Nucleus accumbens (tissue), 56 donors: ENCODE measurements at regions not wholly inside any gene's neighbourhood (a gene's known extent, or its start where the extent isn't known, plus 50 kb on each side); places are given as distances from the start of the nearest gene placed in this dataset.
"Not testable (repeated sequence)": the region's sequence is repeated elsewhere in the genome, so short reads cannot be mapped to it uniquely, and the experiment has no call there.

Experiments used
- DNase-seq, 56 donors: peaks; one replicate each; lab custom pipeline; 2025; lab: John Stamatoyannopoulos, UW

- DNase-seq: no peak
These were observed 163.5 kb upstream of the IVNS1ABP start for GRCh38 chr1:185480545-185480944.

GRCh38 chr1:185479796-185480195 is 162.8 kb upstream of the IVNS1ABP start:
- DNase-seq: peak in 7 of 56 donors; percentile 1 to 23 (median 3)

GRCh38 chr1:185478877-185479276 is 161.8 kb upstream of the IVNS1ABP start:
- no peak for DNase-seq

GRCh38 chr1:185477638-185478580 is 160.9 kb upstream of the IVNS1ABP start:
- no peak for DNase-seq

GRCh38 chr1:185474440-185475149 is 157.6 kb upstream of the IVNS1ABP start:
- DNase-seq: no peak

GRCh38 chr1:185473186-185473585 is 156.1 kb upstream of the IVNS1ABP start:
- DNase-seq: no peak

GRCh38 chr1:185468626-185469025 is 151.6 kb upstream of the IVNS1ABP start:
- no peak for DNase-seq

- DNase-seq: no peak
These were observed 150.1 kb upstream of the IVNS1ABP start for GRCh38 chr1:185467122-185467521.

GRCh38 chr1:185464777-185465176 is 147.7 kb upstream of the IVNS1ABP start:
- no peak for DNase-seq

GRCh38 chr1:185463433-185463832 is 146.4 kb upstream of the IVNS1ABP start:
- no peak for DNase-seq

GRCh38 chr1:185463011-185463410 is 146.0 kb upstream of the IVNS1ABP start:
- DNase-seq: no peak

GRCh38 chr1:185460723-185461122 is 143.7 kb upstream of the IVNS1ABP start:
- not testable (repeated sequence) for DNase-seq

GRCh38 chr1:185459141-185459540 is 142.1 kb upstream of the IVNS1ABP start:
- DNase-seq: no peak

GRCh38 chr1:185458670-185459069 is 141.6 kb upstream of the IVNS1ABP start:
- DNase-seq: no peak

- DNase-seq: no peak
These were observed 136.6 kb upstream of the IVNS1ABP start for GRCh38 chr1:185453496-185454192.

GRCh38 chr1:185450917-185451316 is 133.9 kb upstream of the IVNS1ABP start:
- DNase-seq: no peak

- DNase-seq: no peak
These were observed 133.2 kb upstream of the IVNS1ABP start for GRCh38 chr1:185450060-185450788.

GRCh38 chr1:185449378-185450059 is 132.5 kb upstream of the IVNS1ABP start:
- DNase-seq: no peak

GRCh38 chr1:185448591-185449186 is 131.6 kb upstream of the IVNS1ABP start:
- DNase-seq: no peak
